ENCODE measurements at regions not wholly inside any gene's neighbourhood (a gene's known extent, or its start where the extent isn't known, plus 50 kb on each side); places are given as distances from the start of the nearest gene placed in this dataset.

GRCh38 chr2:3040496-3041140, 337.0 kb downstream of the EIPR1 start:
- no peaks in the 10 kb centered on the region for H3K36me3 ChIP-seq (ENCODE audit: insufficient read depth, low read length)
- ATAC-seq (ENCODE audit: poor library complexity) (no peak), DNase-seq (no peak)
- H3K9me3 ChIP-seq (ENCODE audit: control insufficient read depth in 1 of 2, insufficient read depth in 1 of 2, low read length in 2 of 2), result peaks cover 0 to 4% of the 10 kb centered on the region in 2 experiments
- Mint-ChIP-seq H3K36me3 (ENCODE audit: low read depth) (no peaks in the 10 kb centered on the region), H3K27ac (no peak overlapping the region), H3K9me3 (no peaks in the 10 kb centered on the region), H3K4me1 (ENCODE audit: low read depth) (no peaks in the 10 kb centered on the region), H3K4me3 (no peak overlapping the region), H3K27me3 (no peaks in the 10 kb centered on the region)
- CTCF ChIA-PET, result no interaction called here
- intact Hi-C loops (cut with DNase I, micrococcal nuclease), result no loop called here
- TF ChIP-seq CTCF (IDR thresholded peaks at IDR 0.05), result no peak
- H3K4me3 ChIP-seq (ENCODE audit: low read length), result no peak overlapping the region
- no peaks in the 10 kb centered on the region for H3K4me1 ChIP-seq (ENCODE audit: insufficient read depth, low read length)
- POLR2A ChIA-PET, result no interaction called here
- no peak overlapping the region for H3K27ac ChIP-seq (ENCODE audit: low read depth in 1 of 2, low read length in 2 of 2)
- H3K27me3 ChIP-seq (ENCODE audit: control insufficient read depth in 1 of 2, insufficient read depth in 2 of 2, low read length in 2 of 2), result no peaks in the 10 kb centered on the region

- Mint-ChIP-seq H3K4me3 (no peak overlapping the region), H3K27ac (no peak overlapping the region), H3K4me1 (ENCODE audit: low read depth) (no peaks in the 10 kb centered on the region), H3K27me3 (no peaks in the 10 kb centered on the region), H3K36me3 (ENCODE audit: low read depth) (no peaks in the 10 kb centered on the region), H3K9me3 (no peaks in the 10 kb centered on the region)
- DNase-seq (no peak), ATAC-seq (ENCODE audit: poor library complexity) (no peak)
- H3K36me3 ChIP-seq (ENCODE audit: insufficient read depth, low read length), result no peaks in the 10 kb centered on the region
- no peak overlapping the region for H3K4me3 ChIP-seq (ENCODE audit: low read length)
- H3K9me3 ChIP-seq (ENCODE audit: control insufficient read depth in 1 of 2, insufficient read depth in 1 of 2, low read length in 2 of 2), result peaks cover 0 to 4% of the 10 kb centered on the region in 2 experiments
- no peak overlapping the region for H3K27ac ChIP-seq (ENCODE audit: low read depth in 1 of 2, low read length in 2 of 2)
- H3K4me1 ChIP-seq (ENCODE audit: insufficient read depth, low read length), result no peaks in the 10 kb centered on the region
- no peaks in the 10 kb centered on the region for H3K27me3 ChIP-seq (ENCODE audit: control insufficient read depth in 1 of 2, insufficient read depth in 2 of 2, low read length in 2 of 2)
- ChIA-PET POLR2A (no interaction called here), CTCF (no interaction called here)
- TF ChIP-seq CTCF (IDR thresholded peaks at IDR 0.05), result no peak
- intact Hi-C loops (cut with DNase I, micrococcal nuclease), result no loop called here
Observed at GRCh38 chr2:3040066-3040428, 337.6 kb downstream of the EIPR1 start.

- H3K4me1 Mint-ChIP-seq (ENCODE audit: low read depth), result no peaks in the 10 kb centered on the region
- no peak overlapping the region for H3K27ac ChIP-seq (ENCODE audit: low read depth in 1 of 2, low read length in 2 of 2)
- ChIA-PET CTCF (no interaction called here), POLR2A (no interaction called here)
- no peaks in the 10 kb centered on the region for H3K27me3 Mint-ChIP-seq
- DNase-seq, result no peak
- ATAC-seq (ENCODE audit: poor library complexity), result no peak
- intact Hi-C loops (cut with DNase I, micrococcal nuclease), result no loop called here
- no peaks in the 10 kb centered on the region for H3K36me3 Mint-ChIP-seq (ENCODE audit: low read depth)
- no peaks in the 10 kb centered on the region for H3K27me3 ChIP-seq (ENCODE audit: control insufficient read depth in 1 of 2, insufficient read depth in 2 of 2, low read length in 2 of 2)
- no peak overlapping the region for H3K4me3 ChIP-seq (ENCODE audit: low read length)
- H3K4me1 ChIP-seq (ENCODE audit: insufficient read depth, low read length), result no peaks in the 10 kb centered on the region
- no peak overlapping the region for H3K27ac Mint-ChIP-seq
- TF ChIP-seq CTCF (IDR thresholded peaks at IDR 0.05), result no peak
- no peak overlapping the region for H3K4me3 Mint-ChIP-seq
- H3K9me3 ChIP-seq (ENCODE audit: control insufficient read depth in 1 of 2, insufficient read depth in 1 of 2, low read length in 2 of 2), result peaks cover 0 to 4% of the 10 kb centered on the region in 2 experiments
- no peaks in the 10 kb centered on the region for H3K36me3 ChIP-seq (ENCODE audit: insufficient read depth, low read length)
- no peaks in the 10 kb centered on the region for H3K9me3 Mint-ChIP-seq
Observed at GRCh38 chr2:3039188-3040065, 338.2 kb downstream of the EIPR1 start.

Measured in CD4-positive, alpha-beta T cell (primary cell).